Stomach (tissue), 4 donors: ENCODE measurements at regions not wholly inside any gene's neighbourhood (a gene's known extent, or its start where the extent isn't known, plus 50 kb on each side); places are given as distances from the start of the nearest gene placed in this dataset.

Experiments used
- CTCF ChIP-seq, 7 experiments: fragments of 450-650 bp in 4 of 7; fragments of 200-600 bp in 3 of 7; sonication (generic) in 3 of 7; IDR thresholded peaks; one replicate each; pipeline ENCODE4 v1.5.1; 2016 to 2019; ENCODE audit warnings: antibody characterized with exemption in 7 of 7, control low read depth in 2 of 7, mild to moderate bottlenecking in 1 of 7
- EP300 ChIP-seq: sonication (generic); formaldehyde crosslinking; IDR thresholded peaks from one replicate; pipeline ENCODE4 v1.6.1; 2017; ENCODE audit warnings: antibody characterized with exemption
- POLR2A ChIP-seq, 4 donors: fragments of 450-650 bp; IDR thresholded peaks; one replicate each; pipeline ENCODE4 v1.6.1; 2016; ENCODE audit warnings: antibody characterized with exemption in 4 of 4, control low read depth in 2 of 4, mild to moderate bottlenecking in 1 of 4, moderate library complexity in 1 of 4
- POLR2AphosphoS5 ChIP-seq, 3 donors: sonication (generic); formaldehyde crosslinking; IDR thresholded peaks; one replicate each; pipeline ENCODE4 v1.6.1; 2016; ENCODE audit warnings: antibody characterized with exemption in 3 of 3

- no peak for TF ChIP-seq CTCF (IDR thresholded peaks at IDR 0.05)
- TF ChIP-seq POLR2A (IDR thresholded peaks at IDR 0.05): no peak
- TF ChIP-seq EP300: no peak
- TF ChIP-seq POLR2AphosphoS5 (IDR thresholded peaks at IDR 0.05): no peak
These were observed 1084.4 kb downstream of the SLITRK1 start for GRCh38 chr13:82797876-82798275.
